Tibial artery (tissue), 4 donors: ENCODE measurements at regions not wholly inside any gene's neighbourhood (a gene's known extent, or its start where the extent isn't known, plus 50 kb on each side); places are given as distances from the start of the nearest gene placed in this dataset.

Source experiments
- DNase-seq, 2 donors: peaks; one replicate each; pipeline ENCODE4 v3.0.0-alpha.2; 2019
- H3K27ac ChIP-seq, 2 donors: fragments of 200-600 bp; sonication (generic) in 1 of 2; 1 replicate in 1 of 2; 2 replicates in 1 of 2; pipeline ENCODE4 v1.5.1; 2018 to 2019; ENCODE audit warnings: mild to moderate bottlenecking in 1 of 2
- H3K27me3 ChIP-seq, 2 donors: fragments of 200-600 bp; sonication (generic) in 1 of 2; one replicate each; pipeline versions ENCODE4 v1.5.1 to v1.6.0; 2016 to 2019
- H3K36me3 ChIP-seq, 3 donors: fragments of 200-600 bp; sonication (generic) in 2 of 3; one replicate each; pipeline ENCODE4 v1.5.1; 2016 to 2019; ENCODE audit warnings: mild to moderate bottlenecking in 2 of 3
- H3K4me1 ChIP-seq, 4 donors: fragments of 200-600 bp; sonication (generic) in 2 of 4; 1 replicate in 3 of 4; 2 replicates in 1 of 4; pipeline ENCODE4 v1.5.1; 2016 to 2019
- H3K4me3 ChIP-seq, 2 donors: fragments of 200-600 bp; sonication (generic) in 1 of 2; 1 replicate in 1 of 2; 2 replicates in 1 of 2; pipeline ENCODE4 v1.5.1; 2018 to 2019; ENCODE audit warnings: mild to moderate bottlenecking in 2 of 2
- H3K9me3 ChIP-seq, 3 donors: fragments of 200-600 bp; sonication (generic) in 1 of 3; one replicate each; pipeline ENCODE4 v1.5.1; 2016 to 2019
- intact Hi-C: fragments of 100-400 bp; cut with DNase I; formaldehyde crosslinking; loops from one replicate; pipeline ENCODE4 v1.15.0; 2023; ENCODE audit warnings: low total_unique reads
- TF ChIP-seq, protein P1 (sequence below), 2 experiments: fragments of 200-600 bp in 1 of 2; fragments of 450-650 bp in 1 of 2; IDR thresholded peaks; one replicate each; pipeline ENCODE4 v1.5.1; 2017 to 2019; ENCODE audit warnings: antibody characterized with exemption in 2 of 2, mild to moderate bottlenecking in 1 of 2, moderate library complexity in 1 of 2

DNA sequence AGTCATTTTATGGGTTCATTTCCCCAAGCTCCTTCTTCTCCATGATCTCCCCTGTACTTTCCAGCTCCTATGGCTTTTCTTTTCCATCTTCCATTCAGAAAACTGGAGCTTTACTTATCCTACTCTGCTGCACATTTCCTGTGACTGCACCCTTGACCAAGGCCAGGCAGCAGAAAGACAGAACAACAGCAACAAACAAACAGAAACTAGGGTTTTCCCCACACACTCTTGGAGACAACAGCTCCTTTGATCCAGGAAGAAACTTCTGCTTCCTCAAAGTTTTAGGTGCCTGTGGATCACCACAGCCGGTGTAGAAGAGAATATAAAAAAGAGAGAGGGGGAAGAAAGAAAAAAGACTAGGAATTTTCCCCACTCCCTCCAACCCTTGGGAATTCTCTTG is 342.3 kb upstream of the CFAP20DC start:
- intact Hi-C loops = no loop called here
- Histone ChIP-seq H3K27ac (no peak overlapping the region), H3K27me3 (no peaks in the 10 kb centered on the region), H3K4me1 (no peaks in the 10 kb centered on the region), H3K36me3 (no peaks in the 10 kb centered on the region), H3K9me3 (no peaks in the 10 kb centered on the region), H3K4me3 (no peak overlapping the region)
- TF ChIP-seq, protein P1, sequence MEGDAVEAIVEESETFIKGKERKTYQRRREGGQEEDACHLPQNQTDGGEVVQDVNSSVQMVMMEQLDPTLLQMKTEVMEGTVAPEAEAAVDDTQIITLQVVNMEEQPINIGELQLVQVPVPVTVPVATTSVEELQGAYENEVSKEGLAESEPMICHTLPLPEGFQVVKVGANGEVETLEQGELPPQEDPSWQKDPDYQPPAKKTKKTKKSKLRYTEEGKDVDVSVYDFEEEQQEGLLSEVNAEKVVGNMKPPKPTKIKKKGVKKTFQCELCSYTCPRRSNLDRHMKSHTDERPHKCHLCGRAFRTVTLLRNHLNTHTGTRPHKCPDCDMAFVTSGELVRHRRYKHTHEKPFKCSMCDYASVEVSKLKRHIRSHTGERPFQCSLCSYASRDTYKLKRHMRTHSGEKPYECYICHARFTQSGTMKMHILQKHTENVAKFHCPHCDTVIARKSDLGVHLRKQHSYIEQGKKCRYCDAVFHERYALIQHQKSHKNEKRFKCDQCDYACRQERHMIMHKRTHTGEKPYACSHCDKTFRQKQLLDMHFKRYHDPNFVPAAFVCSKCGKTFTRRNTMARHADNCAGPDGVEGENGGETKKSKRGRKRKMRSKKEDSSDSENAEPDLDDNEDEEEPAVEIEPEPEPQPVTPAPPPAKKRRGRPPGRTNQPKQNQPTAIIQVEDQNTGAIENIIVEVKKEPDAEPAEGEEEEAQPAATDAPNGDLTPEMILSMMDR (IDR thresholded peaks at IDR 0.05) = no peak
- DNase-seq = no peak

DNA sequence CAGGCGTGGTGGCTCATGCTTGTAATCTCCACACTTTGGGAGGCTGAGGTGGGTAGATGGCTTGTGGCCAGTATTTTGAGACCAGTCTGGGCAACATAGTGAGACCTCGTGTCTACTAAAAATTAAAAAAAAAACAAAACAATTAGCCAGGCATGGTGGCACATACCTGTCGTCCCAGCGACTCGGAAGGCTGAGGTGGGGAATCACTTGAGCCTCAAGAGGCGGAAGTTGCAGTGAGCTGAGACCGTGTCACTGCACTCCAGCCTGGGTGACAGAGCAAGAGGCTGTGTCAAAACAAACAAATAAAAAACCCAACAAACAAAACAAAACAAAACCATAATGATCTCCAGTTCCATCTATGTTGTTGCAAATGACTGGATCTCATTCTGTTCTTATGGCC is 341.3 kb upstream of the CFAP20DC start:
- DNase-seq = no peak
- Histone ChIP-seq H3K4me3 (no peak overlapping the region), H3K36me3 (no peaks in the 10 kb centered on the region), H3K27ac (no peak overlapping the region), H3K27me3 (no peaks in the 10 kb centered on the region), H3K4me1 (no peaks in the 10 kb centered on the region), H3K9me3 (no peaks in the 10 kb centered on the region)
- intact Hi-C loops = no loop called here
- TF ChIP-seq, protein P1 (IDR thresholded peaks at IDR 0.05) = no peak

DNA sequence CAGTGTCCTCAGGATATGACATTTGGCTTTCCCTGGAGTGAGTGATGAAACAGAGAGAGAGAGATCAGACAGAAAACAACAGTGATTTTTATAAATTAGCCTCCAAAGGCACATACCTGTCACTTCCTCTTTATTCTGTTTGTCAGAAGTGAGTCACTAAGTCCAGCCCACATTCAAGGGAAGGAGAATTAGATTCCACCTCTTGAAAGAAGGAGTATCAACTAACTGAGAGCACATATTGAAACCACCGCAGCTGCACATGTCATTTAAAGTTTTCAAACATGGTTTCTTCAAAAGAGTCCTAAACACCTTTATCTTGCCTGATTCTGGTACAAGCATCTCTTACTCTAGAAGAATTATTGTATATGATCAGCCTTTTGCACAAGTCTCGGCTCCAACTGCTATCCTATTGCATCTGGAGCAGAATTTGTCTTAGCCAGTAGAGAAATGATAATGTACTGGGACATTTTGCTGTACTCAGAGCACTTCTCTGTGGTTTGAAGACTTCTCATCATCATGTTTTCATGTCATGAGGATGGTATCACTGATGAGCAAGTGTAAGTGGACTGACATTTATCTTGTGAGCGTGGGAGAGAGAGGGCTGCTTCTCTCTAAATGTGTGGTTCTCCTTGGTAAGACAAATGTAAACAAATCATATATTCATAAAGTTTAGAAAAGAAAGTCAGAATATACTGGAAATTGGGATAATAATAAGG is 338.9 kb upstream of the CFAP20DC start:
- no peak overlapping the region for H3K27ac ChIP-seq
- H3K27me3 ChIP-seq = no peaks in the 10 kb centered on the region
- H3K36me3 ChIP-seq = no peaks in the 10 kb centered on the region
- TF ChIP-seq, protein P1 (IDR thresholded peaks at IDR 0.05) = no peak
- intact Hi-C loops = no loop called here
- H3K9me3 ChIP-seq = no peaks in the 10 kb centered on the region
- DNase-seq = no peak
- no peaks in the 10 kb centered on the region for H3K4me1 ChIP-seq
- no peak overlapping the region for H3K4me3 ChIP-seq

DNA sequence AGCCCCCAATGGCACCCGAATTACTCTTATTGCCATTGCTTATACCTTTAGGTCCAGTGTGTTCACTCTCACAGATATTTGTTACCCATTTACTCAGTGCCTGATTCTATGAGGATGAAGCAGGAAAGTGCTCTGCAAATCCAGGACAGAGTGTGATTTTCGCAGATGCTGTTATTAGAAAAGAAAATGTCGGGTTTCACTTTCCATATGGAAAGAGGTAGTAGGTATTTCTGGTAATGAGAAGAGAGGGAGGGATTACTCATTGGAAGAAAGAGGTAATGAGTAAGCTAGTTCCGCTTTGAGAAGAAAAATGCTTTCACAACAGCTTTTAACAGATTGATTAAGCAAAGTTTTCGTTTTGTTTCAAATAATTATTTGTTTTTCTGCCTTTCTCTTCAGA is 336.3 kb upstream of the CFAP20DC start:
- no peaks in the 10 kb centered on the region for H3K27me3 ChIP-seq
- no peak overlapping the region for H3K27ac ChIP-seq

DNA sequence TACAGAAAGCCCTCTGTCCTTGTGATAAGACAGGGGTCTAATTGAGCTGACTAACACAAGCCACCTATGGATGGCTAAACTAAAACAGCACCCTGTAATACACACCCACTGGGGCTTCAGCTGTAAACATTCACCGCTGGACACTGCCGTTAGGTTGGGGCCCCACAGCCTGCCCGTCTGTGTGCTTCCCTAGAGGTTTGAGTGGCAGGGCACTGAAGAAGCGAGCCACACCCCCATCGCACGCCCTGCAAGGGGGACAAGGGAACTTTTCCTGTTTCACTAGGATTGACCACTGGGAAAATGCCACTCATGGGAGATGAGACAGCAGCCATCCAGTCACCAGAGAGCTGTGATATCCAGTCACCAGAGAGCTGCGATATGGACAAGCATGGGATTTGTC is 335.7 kb upstream of the CFAP20DC start:
- no peaks in the 10 kb centered on the region for H3K27me3 ChIP-seq
- no peaks in the 10 kb centered on the region for H3K36me3 ChIP-seq
- TF ChIP-seq, protein P1 (IDR thresholded peaks at IDR 0.05) = no peak
- no peak for DNase-seq
- H3K27ac ChIP-seq = no peak overlapping the region
- H3K4me3 ChIP-seq = no peak overlapping the region
- no peaks in the 10 kb centered on the region for H3K9me3 ChIP-seq
- intact Hi-C loops = no loop called here
- no peaks in the 10 kb centered on the region for H3K4me1 ChIP-seq

More for the DNA sequence above, 336.3 kb upstream of the CFAP20DC start:
- no peaks in the 10 kb centered on the region for H3K4me1 ChIP-seq
- H3K36me3 ChIP-seq = no peaks in the 10 kb centered on the region
- intact Hi-C loops = no loop called here
- H3K9me3 ChIP-seq = no peaks in the 10 kb centered on the region
- H3K4me3 ChIP-seq = no peak overlapping the region
- no peak for DNase-seq
- TF ChIP-seq, protein P1 (IDR thresholded peaks at IDR 0.05) = no peak

DNA sequence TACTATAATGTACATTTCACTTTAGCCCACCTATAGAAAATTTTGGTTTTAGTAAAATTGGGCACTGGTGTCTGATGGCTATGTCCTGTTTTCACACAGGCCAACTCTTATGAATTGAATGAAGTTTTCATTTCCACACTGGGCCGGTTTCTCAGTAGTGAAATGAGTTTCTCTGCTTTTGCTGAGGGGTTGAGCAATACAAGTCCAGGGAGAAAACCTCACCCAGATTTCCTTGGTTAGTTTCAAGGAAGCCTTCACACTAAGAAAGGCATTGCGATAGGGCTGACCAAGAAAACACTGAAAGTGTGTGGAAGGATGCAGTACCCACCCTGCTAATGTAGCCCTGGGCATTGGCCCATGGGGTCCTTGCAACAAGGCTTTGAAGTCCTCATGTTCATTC is 331.5 kb upstream of the CFAP20DC start:
- no peak overlapping the region for H3K4me3 ChIP-seq
- no peaks in the 10 kb centered on the region for H3K36me3 ChIP-seq
- H3K27ac ChIP-seq = no peak overlapping the region
- no peaks in the 10 kb centered on the region for H3K9me3 ChIP-seq
- TF ChIP-seq, protein P1 (IDR thresholded peaks at IDR 0.05) = no peak
- no peaks in the 10 kb centered on the region for H3K27me3 ChIP-seq
- intact Hi-C loops = no loop called here
- H3K4me1 ChIP-seq = no peaks in the 10 kb centered on the region
- DNase-seq = no peak
